ENCODE measurements at regions not wholly inside any gene's neighbourhood (a gene's known extent, or its start where the extent isn't known, plus 50 kb on each side); places are given as distances from the start of the nearest gene placed in this dataset.

GRCh38 chr15:61489571-61489970 is 260.5 kb upstream of the RORA start:
- TF ChIP-seq CTCF (IDR thresholded peaks at IDR 0.05): no peak
- no peak for TF ChIP-seq POLR2A (IDR thresholded peaks at IDR 0.05)

Measured in body of pancreas (tissue), 4 donors.